Lung (tissue), 11 donors: ENCODE measurements at regions not wholly inside any gene's neighbourhood (a gene's known extent, or its start where the extent isn't known, plus 50 kb on each side); places are given as distances from the start of the nearest gene placed in this dataset.

ENCODE experiments used
- ATAC-seq: fragments of 200-7000 bp; cut with Tn5 transposase; one replicate; pipeline ENCODE4 v1.9.1; 2020; ENCODE audit warnings: moderate number of reproducible peaks; ENCODE audit not compliant: insufficient read depth, low FRiP score
- DNase-seq, 3 donors: peaks; one replicate each; pipeline ENCODE4 v3.0.0-alpha.2; 2013 to 2017
- H3K27ac ChIP-seq, 2 donors: one replicate each; pipeline ENCODE4 v1.5.1; 2013; ENCODE audit warnings: mild to moderate bottlenecking in 2 of 2, moderate library complexity in 2 of 2, control low read depth in 1 of 2, inconsistent platforms in 1 of 2, low read depth in 1 of 2, low read length in 1 of 2
- H3K27me3 ChIP-seq, 3 donors: one replicate each; pipeline ENCODE4 v1.5.1; 2013; ENCODE audit warnings: low read length in 2 of 3; ENCODE audit not compliant: control insufficient read depth in 3 of 3, insufficient read depth in 3 of 3
- H3K36me3 ChIP-seq, 4 donors: one replicate each; pipeline ENCODE4 v1.5.1; 2013; ENCODE audit warnings: low read length in 4 of 4, mild to moderate bottlenecking in 1 of 4, moderate library complexity in 1 of 4; ENCODE audit not compliant: control insufficient read depth in 4 of 4, insufficient read depth in 4 of 4
- H3K4me1 ChIP-seq, 5 donors: one replicate each; pipeline ENCODE4 v1.5.1; 2013; ENCODE audit warnings: low read length in 5 of 5, mild to moderate bottlenecking in 2 of 5, moderate library complexity in 1 of 5; ENCODE audit not compliant: control insufficient read depth in 5 of 5, insufficient read depth in 5 of 5
- H3K4me3 ChIP-seq: one replicate; pipeline ENCODE4 v1.5.1; 2013; ENCODE audit warnings: mild to moderate bottlenecking, control low read depth, moderate library complexity
- H3K9ac ChIP-seq, 2 donors: one replicate each; pipeline ENCODE4 v1.5.1; 2013; ENCODE audit warnings: low read length in 2 of 2, control low read depth in 1 of 2; ENCODE audit not compliant: insufficient read depth in 1 of 2
- H3K9me3 ChIP-seq, 4 donors: one replicate each; pipeline ENCODE4 v1.5.1; 2013; ENCODE audit warnings: low read length in 3 of 4, mild to moderate bottlenecking in 1 of 4, moderate library complexity in 1 of 4; ENCODE audit not compliant: control insufficient read depth in 4 of 4, insufficient read depth in 3 of 4
- WGBS, 2 donors: extraction: QIAGEN DNeasy Blood & Tissue Kit; methylation state at CpG; one replicate each; pipeline ENCODE4 v1.1.7; 2013; 5-methylcytosine and 5-hydroxymethylcytosine counted together
- TF ChIP-seq, protein P1 (sequence below): IDR thresholded peaks from 2 replicates; pipeline ENCODE4 v1.5.1; 2012; ENCODE audit warnings: mild to moderate bottlenecking; ENCODE audit errors: control extremely low read depth, extremely low read depth
- donor health status: control.
- donor health status: control.
- donor health status: Bipolar disorder and iron deficiency.
- donor health status: healthy.
- donor health status: DM: yes; HTN: yes; CAD: no.

DNA sequence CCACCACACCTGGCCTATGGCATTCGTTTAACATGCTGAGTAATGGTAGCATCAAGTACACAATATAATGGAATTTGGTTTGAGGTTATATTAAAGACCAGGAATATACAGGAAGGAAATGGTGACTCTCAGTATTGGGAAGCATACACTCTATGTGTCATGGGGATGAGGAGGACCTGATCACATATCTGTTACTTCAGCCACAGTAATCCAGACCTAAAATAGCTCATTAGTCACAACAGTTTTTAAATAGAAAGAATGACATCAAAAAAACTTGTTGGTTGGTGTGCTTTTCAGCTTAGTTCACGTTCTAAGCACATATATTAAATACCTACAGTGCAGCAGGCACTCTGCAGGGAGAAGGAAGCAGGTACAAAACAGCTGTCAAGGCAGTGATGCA is 52.5 kb upstream of the ATP2C1 start:
- Histone ChIP-seq H3K9me3 (no peaks in the 10 kb centered on the region), H3K4me3 (no peak overlapping the region), H3K9ac (no peak overlapping the region), H3K36me3 (no peaks in the 10 kb centered on the region), H3K27me3 (peaks cover 0 to 4% (median 0%) of the 10 kb centered on the region in 3 donors), H3K27ac (no peak overlapping the region), H3K4me1 (peaks cover 0 to 11% (median 8%) of the 10 kb centered on the region in 5 donors)
- 67 to 72% methylated on average over 2 of the region's 2 CpGs for WGBS, 2 donors
- TF ChIP-seq, protein P1, sequence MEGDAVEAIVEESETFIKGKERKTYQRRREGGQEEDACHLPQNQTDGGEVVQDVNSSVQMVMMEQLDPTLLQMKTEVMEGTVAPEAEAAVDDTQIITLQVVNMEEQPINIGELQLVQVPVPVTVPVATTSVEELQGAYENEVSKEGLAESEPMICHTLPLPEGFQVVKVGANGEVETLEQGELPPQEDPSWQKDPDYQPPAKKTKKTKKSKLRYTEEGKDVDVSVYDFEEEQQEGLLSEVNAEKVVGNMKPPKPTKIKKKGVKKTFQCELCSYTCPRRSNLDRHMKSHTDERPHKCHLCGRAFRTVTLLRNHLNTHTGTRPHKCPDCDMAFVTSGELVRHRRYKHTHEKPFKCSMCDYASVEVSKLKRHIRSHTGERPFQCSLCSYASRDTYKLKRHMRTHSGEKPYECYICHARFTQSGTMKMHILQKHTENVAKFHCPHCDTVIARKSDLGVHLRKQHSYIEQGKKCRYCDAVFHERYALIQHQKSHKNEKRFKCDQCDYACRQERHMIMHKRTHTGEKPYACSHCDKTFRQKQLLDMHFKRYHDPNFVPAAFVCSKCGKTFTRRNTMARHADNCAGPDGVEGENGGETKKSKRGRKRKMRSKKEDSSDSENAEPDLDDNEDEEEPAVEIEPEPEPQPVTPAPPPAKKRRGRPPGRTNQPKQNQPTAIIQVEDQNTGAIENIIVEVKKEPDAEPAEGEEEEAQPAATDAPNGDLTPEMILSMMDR = no peak
- no peak for ATAC-seq
- DNase-seq = no peak

DNA sequence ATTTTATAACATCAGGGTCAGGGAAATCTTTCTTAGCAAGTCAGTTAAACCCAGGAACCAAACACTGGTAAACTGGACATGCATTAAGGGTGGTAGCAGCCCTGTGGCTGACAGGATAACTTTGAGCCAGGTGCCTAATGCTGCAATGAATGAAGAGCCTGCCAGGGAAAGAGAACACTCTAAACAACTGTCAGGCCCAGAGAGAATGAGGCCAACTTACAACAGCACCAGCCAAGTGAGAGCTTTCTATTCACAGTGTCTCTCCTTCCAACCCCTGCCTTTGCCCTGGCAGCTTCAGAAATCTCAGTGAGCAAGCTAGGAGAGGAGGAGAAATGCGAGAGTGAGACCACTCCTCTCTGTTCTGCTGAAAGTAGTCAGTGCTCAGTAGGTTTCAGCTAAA is 50.4 kb upstream of the ATP2C1 start:
- DNase-seq = no peak
- TF ChIP-seq, protein P1 = no peak
- Histone ChIP-seq H3K27me3 (peaks cover 0 to 4% (median 0%) of the 10 kb centered on the region in 3 donors), H3K4me1 (peaks cover 0 to 11% (median 8%) of the 10 kb centered on the region in 5 donors), H3K9me3 (no peaks in the 10 kb centered on the region), H3K27ac (no peak overlapping the region), H3K9ac (no peak overlapping the region), H3K4me3 (no peak overlapping the region), H3K36me3 (no peaks in the 10 kb centered on the region)
- ATAC-seq = no peak
- WGBS, 2 donors = 75 to 100% methylated on average over 1 of the region's 1 CpG
